ENCODE measurements at regions not wholly inside any gene's neighbourhood (a gene's known extent, or its start where the extent isn't known, plus 50 kb on each side); places are given as distances from the start of the nearest gene placed in this dataset.
"Not testable (repeated sequence)": the region's sequence is repeated elsewhere in the genome, so short reads cannot be mapped to it uniquely, and the experiment has no call there.

DNA sequence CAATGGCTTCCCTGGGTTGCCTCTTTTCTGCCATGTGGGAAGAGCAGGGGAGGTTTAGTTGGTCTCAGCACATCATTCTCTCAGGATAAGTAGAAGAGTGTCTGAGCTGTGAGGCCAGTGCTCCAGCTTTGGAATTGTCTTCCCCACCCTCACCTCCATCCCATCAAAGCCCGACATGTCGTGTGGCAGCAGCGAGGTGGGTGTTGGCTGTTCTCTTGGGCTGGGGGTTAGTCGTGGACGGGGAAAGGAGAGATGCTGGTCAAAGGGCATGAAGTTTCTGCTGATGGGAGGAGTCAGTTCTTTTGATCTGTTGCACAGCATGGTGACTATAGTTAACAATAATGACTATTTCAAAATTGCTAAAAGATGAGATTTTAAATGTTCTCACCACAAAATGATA, 404.2 kb downstream of the TMEM121 start:
- no peaks in the 10 kb centered on the region for H3K9me3 ChIP-seq (ENCODE audit: low read length)
- no peak overlapping the region for H3K4me3 ChIP-seq (ENCODE audit: low read length)
- no peak overlapping the region for H2AFZ ChIP-seq (ENCODE audit: low read depth, low read length)

DNA sequence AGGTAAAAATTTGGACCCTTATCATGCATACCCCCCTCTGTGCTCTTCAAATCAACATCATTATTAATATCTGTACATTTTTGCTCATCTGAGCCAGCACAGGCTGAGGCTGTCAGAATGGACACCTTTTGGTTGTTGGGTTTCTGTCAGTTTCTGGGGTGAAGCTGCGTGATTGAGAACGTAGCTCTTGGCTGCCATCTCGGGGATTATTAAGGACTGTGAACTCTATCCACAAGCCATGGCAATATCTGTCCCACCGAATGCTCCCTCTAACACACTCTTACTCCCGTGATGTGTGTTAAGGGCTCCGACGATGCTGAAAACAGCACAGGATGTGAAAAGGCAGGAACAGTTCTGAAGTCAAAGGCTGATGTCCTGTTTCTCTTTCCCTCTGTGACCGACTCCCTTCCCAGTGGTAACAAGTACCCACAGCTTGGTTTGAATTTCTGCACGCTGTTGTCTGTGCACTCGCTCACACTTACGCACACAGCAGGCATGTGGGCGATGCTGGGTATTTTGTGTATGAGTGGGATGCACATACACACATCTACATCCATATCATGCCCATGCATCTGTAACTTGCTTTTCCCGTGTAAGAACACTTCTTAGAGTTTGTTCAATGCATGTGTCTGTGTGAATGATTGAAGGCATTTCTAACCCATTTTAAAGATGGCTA, 405.6 kb downstream of the TMEM121 start:
- peaks cover 5% of the 10 kb centered on the region for H3K27me3 ChIP-seq (ENCODE audit: insufficient read depth, low read length)
- no peaks in the 10 kb centered on the region for H3K9me3 ChIP-seq (ENCODE audit: low read length)
- no peak overlapping the region for H3K4me3 ChIP-seq (ENCODE audit: low read length)
- H3K4me1 ChIP-seq (ENCODE audit: insufficient read depth, low read length): no peaks in the 10 kb centered on the region
- no peaks in the 10 kb centered on the region for H3K36me3 ChIP-seq (ENCODE audit: insufficient read depth, low read length)
- H2AFZ ChIP-seq (ENCODE audit: low read depth, low read length): no peak overlapping the region

More for the DNA sequence above, 404.2 kb downstream of the TMEM121 start:
- H3K36me3 ChIP-seq (ENCODE audit: insufficient read depth, low read length): no peaks in the 10 kb centered on the region
- peaks cover 5% of the 10 kb centered on the region for H3K27me3 ChIP-seq (ENCODE audit: insufficient read depth, low read length)
- no peaks in the 10 kb centered on the region for H3K4me1 ChIP-seq (ENCODE audit: insufficient read depth, low read length)

DNA sequence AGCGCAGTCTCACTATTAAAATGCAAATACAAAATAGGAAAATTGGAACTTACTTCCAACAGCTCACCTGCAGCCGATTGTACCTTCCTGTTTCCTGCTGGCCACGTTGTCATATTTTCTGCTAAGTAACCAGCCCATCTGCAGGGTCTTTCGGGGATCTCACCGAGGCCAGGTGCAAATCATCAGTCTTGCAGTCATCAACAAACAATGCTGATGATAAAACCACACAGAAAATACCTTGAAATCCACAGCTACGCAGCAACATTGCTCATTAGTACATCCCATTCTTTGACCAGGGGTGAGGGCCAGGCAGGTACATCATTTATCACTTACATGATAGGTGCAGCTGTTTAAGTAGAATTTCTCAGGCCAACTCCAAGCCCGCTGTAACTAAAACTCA, 406.9 kb downstream of the TMEM121 start:
- Histone ChIP-seq H3K27me3 (ENCODE audit: insufficient read depth, low read length) (peaks cover 5% of the 10 kb centered on the region), H3K9me3 (ENCODE audit: low read length) (no peaks in the 10 kb centered on the region), H3K36me3 (ENCODE audit: insufficient read depth, low read length) (no peaks in the 10 kb centered on the region), H3K4me3 (ENCODE audit: low read length) (no peak overlapping the region), H3K4me1 (ENCODE audit: insufficient read depth, low read length) (no peaks in the 10 kb centered on the region), H2AFZ (ENCODE audit: low read depth, low read length) (no peak overlapping the region)

DNA sequence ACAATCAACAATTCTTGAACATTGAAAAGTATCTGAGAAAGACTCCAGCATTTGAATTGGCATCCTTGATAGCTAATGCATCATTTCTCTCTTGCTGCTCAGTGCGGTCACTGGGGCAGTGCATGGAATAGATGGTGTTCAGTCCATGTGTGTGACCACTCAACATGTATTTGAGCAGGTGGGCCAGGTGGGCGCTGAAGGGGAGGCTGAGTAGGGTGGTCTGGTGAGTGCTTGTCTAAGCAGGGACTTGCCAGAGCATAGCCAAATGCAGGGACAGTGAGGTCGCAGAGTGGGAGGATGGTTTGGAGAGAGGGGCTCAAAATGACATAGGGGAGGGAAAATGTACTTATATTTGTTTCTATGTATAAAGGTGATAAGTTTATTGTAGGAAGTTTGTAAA, 409.0 kb downstream of the TMEM121 start:
- Histone ChIP-seq H3K9me3 (ENCODE audit: low read length) (peaks cover 3% of the 10 kb centered on the region), H3K36me3 (ENCODE audit: insufficient read depth, low read length) (no peaks in the 10 kb centered on the region), H3K27me3 (ENCODE audit: insufficient read depth, low read length) (peaks cover 5% of the 10 kb centered on the region), H2AFZ (ENCODE audit: low read depth, low read length) (no peak overlapping the region), H3K4me1 (ENCODE audit: insufficient read depth, low read length) (no peaks in the 10 kb centered on the region), H3K4me3 (ENCODE audit: low read length) (no peak overlapping the region)

DNA sequence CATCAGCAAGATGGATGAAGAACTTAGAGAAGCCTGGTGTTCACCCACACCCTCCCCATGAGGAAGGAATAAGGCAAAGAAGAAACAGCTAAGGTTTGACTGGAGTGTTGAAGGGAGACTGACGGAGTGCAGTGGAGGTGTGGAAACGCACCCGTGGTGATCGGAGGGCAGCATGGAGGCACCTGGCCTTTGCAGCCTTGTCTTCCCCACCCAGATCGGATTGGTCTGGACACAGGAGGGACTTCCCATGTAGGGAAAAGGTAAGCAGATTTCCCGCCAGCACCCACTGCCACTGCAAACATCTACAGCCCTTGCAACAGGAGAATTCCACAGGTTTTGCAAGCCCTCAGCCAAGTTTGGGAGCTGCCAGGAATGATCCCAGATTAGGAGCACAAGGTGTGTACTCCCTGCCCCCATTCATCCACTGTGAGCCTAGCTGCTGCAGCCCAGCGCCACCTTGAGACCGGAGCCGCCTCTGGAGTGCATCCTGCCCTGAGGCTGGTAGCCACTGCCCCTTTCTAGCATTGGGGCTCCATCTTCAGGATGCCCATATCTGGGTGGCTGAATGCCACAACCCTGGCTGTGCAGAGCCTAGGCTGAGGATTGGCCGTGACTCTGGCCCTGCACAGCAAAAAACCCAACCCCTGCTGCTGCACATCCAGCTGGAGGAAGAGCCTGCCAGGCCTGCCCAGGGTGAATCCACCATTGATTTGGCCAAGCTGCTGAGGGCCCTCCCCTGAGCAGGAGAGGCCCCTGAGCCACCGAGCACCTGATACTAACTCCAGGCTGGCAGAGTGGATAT, 411.1 kb downstream of the TMEM121 start:
- H3K4me3 ChIP-seq (ENCODE audit: low read length): no peak overlapping the region
- no peak overlapping the region for H2AFZ ChIP-seq (ENCODE audit: low read depth, low read length)
- H3K4me1 ChIP-seq (ENCODE audit: insufficient read depth, low read length): no peaks in the 10 kb centered on the region
- peaks cover 6% of the 10 kb centered on the region for H3K27me3 ChIP-seq (ENCODE audit: insufficient read depth, low read length)
- no peaks in the 10 kb centered on the region for H3K36me3 ChIP-seq (ENCODE audit: insufficient read depth, low read length)
- peaks cover 3% of the 10 kb centered on the region for H3K9me3 ChIP-seq (ENCODE audit: low read length)

DNA sequence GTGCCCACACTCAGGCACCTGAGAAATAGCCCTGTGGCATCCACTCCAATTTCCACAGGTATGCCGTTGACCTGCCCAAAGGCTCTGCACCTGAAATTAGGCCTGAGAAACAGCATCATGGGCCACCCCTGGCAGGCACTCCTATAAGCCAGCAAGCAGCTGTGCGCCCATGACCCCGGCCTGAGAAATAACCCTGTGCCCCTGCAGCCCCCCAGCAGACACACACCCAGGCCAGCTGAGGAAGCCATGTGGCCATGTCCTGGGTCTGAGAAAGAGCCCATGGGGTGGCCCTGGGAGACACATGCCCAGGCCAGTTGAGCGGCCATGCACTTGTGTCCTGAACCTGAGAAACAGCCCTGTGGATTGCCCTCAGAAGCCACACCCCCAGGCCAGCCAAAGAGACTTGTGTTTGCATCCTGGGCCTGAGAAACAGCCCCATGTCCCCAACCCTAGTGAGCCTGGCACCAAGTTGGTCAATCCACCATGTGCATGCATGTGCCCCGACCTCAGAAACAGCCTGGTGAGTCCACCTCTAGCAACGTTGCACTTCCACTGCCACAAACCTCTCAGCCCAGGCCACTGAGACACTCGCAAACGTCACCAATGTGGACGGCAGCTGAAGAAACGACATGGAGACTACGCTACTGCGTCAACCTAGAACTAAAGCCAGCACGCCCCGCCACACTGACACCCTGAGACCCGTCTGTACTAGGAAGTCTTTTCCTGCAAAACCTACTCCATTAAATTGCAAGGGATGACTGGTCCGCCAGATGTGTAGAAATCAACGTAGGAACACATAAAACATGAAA, 411.9 kb downstream of the TMEM121 start:
- Histone ChIP-seq H3K4me1 (ENCODE audit: insufficient read depth, low read length) (no peaks in the 10 kb centered on the region), H2AFZ (ENCODE audit: low read depth, low read length) (no peak overlapping the region), H3K27me3 (ENCODE audit: insufficient read depth, low read length) (peaks cover 6% of the 10 kb centered on the region), H3K36me3 (ENCODE audit: insufficient read depth, low read length) (no peaks in the 10 kb centered on the region), H3K9me3 (ENCODE audit: low read length) (peaks cover 3% of the 10 kb centered on the region), H3K4me3 (ENCODE audit: low read length) (no peak overlapping the region)

DNA sequence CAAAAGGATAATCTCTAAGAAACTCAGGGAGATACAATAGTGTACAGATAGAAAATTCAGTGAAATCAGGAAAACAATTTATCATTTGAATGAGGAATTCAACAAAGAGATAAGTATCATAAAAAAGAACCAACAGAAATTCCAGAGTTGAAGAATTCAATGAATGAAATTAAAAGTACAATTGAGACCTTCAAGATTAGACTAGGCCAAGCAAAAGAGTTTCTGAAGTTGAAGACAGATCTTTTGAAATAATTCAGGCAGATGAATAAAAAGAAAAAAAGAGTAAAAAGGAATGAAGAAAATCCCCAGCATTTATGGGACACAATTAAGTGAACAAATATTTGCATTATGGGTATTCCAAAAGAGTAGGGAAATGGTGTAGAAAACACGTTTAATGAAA, 412.6 kb downstream of the TMEM121 start:
- Histone ChIP-seq H3K9me3 (ENCODE audit: low read length) (peaks cover 3% of the 10 kb centered on the region), H3K27me3 (ENCODE audit: insufficient read depth, low read length) (peaks cover 6% of the 10 kb centered on the region), H3K4me1 (ENCODE audit: insufficient read depth, low read length) (no peaks in the 10 kb centered on the region)

DNA sequence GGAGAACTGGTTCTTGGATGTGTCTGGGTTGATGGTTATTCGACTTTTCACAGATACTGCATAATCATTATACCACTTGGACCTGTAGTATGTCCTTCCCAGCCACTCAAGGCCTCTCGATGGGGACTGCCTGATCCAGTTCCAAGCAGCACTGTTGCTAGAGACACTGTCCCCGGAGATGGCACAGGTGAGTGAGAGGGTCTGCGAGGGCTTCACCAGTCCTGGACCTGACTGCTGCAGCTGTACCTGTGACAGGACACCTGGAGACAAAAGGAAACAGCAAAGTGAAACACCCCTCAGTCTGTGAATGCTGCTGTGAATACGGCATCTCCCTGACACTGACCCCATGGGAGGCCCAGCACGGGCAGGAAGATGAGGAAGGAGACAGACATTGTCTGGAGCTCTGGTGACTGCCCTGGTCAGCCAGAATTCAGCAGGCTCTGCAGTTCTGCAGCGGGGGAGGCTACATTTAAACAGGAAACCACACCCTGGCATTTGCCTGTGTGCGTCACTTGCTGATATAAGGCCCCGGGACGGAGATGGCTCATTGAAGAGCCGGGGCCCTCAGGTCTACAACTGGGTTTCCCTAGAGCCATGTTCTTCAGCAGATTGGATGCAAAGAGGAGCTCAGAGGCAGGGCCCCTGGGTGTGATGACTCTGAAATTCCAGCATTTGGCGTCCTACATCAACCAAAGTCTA, 413.6 kb downstream of the TMEM121 start:
- Histone ChIP-seq H3K9me3 (ENCODE audit: low read length) (peaks cover 3% of the 10 kb centered on the region), H3K27me3 (ENCODE audit: insufficient read depth, low read length) (peaks cover 6% of the 10 kb centered on the region), H3K4me1 (ENCODE audit: insufficient read depth, low read length) (no peaks in the 10 kb centered on the region), H3K36me3 (ENCODE audit: insufficient read depth, low read length) (no peaks in the 10 kb centered on the region), H3K4me3 (ENCODE audit: low read length) (no peak overlapping the region), H2AFZ (ENCODE audit: low read depth, low read length) (no peak overlapping the region)

More for the DNA sequence above, 412.6 kb downstream of the TMEM121 start:
- Histone ChIP-seq H3K36me3 (ENCODE audit: insufficient read depth, low read length) (no peaks in the 10 kb centered on the region), H3K4me3 (ENCODE audit: low read length) (no peak overlapping the region), H2AFZ (ENCODE audit: low read depth, low read length) (no peak overlapping the region)

DNA sequence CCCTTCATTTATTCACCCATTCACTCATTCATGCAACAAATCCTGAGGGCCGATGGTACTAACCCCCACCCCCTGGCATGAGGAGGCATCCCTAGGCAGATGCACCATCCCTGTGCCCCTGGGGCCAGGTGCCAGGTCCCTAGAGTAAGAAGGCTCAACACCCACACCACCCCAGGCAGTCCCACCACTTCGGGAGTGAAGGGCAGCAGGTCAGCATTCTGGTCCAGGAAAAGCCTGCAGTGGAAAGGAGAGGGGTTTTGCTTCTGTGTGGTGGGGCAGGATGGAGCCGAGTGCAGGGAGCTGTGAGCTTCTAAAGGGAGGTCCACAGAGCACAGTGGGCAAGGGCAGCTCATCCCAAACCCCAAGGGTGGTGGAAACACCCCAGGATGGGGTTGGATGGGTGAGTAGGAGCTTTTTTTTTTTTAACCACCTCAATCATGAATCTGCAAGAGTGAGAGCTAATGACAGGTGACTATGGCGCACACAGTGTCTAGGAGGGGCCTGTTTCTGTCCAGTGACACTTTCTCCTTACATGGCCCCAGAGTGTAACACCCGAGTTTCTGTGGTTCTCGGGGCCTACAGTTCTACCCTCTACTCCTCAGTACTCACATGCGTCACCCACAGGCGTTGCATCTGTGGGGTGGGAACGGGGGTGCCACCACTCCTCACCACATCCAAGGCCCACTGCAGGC, 414.3 kb downstream of the TMEM121 start:
- Histone ChIP-seq H3K27me3 (ENCODE audit: insufficient read depth, low read length) (peaks cover 6% of the 10 kb centered on the region), H3K9me3 (ENCODE audit: low read length) (peaks cover 3% of the 10 kb centered on the region)

DNA sequence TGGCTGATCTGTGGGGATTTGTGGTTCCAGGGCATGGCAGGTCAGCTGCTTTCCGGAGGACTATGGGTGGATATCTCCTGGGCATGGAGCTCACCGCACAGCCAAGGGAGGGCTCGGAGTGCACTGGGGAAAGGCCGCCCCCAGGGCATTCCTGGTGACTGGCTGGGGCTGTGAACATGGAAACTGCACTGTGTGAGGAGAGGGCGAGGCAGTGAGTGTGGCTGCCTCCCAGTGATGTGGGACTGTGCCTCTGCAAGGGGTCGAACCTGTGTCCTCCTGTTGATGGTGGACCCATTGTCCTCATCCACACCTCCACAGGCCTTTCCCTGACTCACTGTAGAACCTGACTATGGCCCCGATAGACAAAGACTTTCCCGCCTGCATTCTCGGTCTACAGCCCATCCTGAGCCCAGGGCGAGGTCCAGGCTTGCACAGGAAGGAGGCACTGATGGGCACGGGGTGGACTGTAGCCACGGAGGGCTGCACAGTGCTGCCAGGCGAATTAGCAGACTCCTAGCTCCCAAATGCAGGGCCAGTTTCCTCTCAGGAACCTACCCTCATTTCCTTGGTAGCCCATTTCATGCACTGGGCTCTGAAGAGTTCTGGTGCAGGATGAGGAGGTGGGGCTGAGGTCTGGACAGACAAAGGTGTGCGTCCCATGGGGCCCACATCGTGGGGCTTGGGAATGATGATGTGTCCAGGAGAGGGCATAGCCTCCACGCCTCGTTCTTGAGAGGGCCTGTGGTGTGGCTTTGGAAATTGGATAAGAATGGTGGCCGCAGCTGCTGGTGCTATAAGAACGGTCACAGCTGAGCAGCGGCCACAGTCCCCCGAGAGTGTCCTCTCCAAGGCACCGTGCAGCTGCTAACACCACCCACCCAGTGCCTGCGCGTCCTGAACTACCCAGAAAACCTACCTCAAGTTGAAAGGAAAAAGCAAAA, 415.1 kb downstream of the TMEM121 start:
- no peak overlapping the region for H3K4me3 ChIP-seq (ENCODE audit: low read length)
- H3K27me3 ChIP-seq (ENCODE audit: insufficient read depth, low read length): peaks cover 6% of the 10 kb centered on the region
- peaks cover 3% of the 10 kb centered on the region for H3K9me3 ChIP-seq (ENCODE audit: low read length)
- no peak overlapping the region for H2AFZ ChIP-seq (ENCODE audit: low read depth, low read length)
- no peaks in the 10 kb centered on the region for H3K4me1 ChIP-seq (ENCODE audit: insufficient read depth, low read length)
- no peaks in the 10 kb centered on the region for H3K36me3 ChIP-seq (ENCODE audit: insufficient read depth, low read length)

More for the DNA sequence above, 414.3 kb downstream of the TMEM121 start:
- Histone ChIP-seq H2AFZ (ENCODE audit: low read depth, low read length) (no peak overlapping the region), H3K36me3 (ENCODE audit: insufficient read depth, low read length) (no peaks in the 10 kb centered on the region), H3K4me3 (ENCODE audit: low read length) (no peak overlapping the region), H3K4me1 (ENCODE audit: insufficient read depth, low read length) (no peaks in the 10 kb centered on the region)

DNA sequence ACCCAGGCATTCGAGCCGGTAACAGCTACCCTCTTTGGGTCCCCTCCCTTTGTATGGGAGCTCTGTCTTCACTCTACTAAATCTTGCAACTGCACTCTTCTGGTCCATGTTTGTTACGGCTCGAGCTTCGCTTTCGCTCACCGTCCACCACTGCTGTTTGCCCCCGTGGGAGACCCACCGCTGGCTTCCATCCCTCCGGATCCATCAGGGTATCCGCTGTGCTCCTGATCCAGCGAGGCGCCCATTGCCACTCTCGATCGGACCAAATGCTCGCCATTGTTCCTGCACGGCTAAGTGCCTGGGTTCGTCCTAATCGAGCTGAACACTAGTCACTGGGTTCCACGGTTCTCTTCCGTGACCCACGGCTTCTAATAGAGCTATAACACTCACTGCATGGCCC, 416.3 kb downstream of the TMEM121 start:
- not testable (repeated sequence) for H2AFZ ChIP-seq (ENCODE audit: low read depth, low read length); H3K36me3 ChIP-seq (ENCODE audit: insufficient read depth, low read length); H3K9me3 ChIP-seq (ENCODE audit: low read length); H3K27me3 ChIP-seq (ENCODE audit: insufficient read depth, low read length); H3K4me1 ChIP-seq (ENCODE audit: insufficient read depth, low read length); H3K4me3 ChIP-seq (ENCODE audit: low read length)

Measured in neuron (in vitro differentiated cells).